ENCODE measurements at regions not wholly inside any gene's neighbourhood (a gene's known extent, or its start where the extent isn't known, plus 50 kb on each side); places are given as distances from the start of the nearest gene placed in this dataset.

DNA sequence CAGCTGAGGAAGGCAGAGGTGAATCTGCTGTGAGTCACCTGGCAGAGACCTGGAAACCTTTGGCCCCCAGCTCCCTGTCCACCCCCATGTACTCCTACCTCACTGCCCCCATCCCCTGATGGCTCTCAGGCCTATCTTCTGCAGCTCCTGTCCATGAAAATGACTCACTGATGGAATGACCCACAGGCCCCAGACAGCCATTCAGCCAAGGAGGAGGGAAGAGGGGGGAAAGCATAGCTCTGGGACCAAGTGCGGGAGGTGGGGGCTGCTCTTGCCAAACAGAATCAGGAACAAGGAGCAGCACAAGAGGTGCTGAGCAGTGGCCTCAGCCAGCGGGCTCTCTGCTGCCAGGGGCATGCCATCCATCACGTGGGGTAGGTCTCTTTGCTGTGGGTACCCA lies 111.4 kb upstream of the C1QTNF9B start:
- DNase-seq (ENCODE audit: low read depth) = no peak

DNA sequence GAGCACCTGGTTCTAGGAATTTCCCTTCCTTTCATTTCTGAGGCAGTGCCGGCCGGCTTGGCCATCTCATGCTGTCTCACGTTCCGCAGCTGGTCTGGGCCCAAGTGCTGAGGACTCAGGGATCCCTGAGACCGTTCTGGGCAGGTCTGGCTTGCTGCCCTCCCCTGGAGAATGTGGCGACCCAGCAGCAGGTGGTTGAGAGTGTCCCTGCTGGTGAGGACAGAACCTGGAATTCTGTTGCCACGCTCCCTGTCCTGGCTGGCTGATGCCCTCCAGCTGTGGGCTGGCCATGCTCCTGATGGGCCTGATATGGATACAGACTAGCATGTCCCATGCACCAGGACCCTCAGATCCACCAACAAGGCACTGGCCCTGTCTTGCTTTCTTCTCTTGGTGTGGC lies 114.0 kb upstream of the C1QTNF9B start:
- no peak for DNase-seq (ENCODE audit: low read depth)

DNA sequence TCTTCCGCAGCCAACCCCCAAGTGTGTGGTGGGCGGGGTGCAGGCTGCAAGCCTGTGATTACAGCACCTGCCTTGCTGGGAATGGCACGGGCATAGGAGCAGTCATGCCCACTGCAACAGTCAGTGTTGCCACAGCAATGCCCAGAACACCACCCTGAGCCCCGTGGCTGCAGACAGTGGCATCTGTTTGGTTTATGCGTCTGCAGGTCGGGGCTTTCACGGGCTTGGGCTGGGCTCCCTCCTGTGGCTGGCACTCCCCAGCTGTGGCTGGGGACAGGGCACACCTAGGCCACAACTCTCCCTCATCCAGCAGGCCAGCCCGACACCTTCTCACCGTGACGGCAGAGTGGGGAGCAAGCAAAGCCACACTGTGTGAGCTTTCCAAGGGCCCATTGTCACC lies 115.3 kb upstream of the C1QTNF9B start:
- DNase-seq (ENCODE audit: low read depth) = no peak

DNA sequence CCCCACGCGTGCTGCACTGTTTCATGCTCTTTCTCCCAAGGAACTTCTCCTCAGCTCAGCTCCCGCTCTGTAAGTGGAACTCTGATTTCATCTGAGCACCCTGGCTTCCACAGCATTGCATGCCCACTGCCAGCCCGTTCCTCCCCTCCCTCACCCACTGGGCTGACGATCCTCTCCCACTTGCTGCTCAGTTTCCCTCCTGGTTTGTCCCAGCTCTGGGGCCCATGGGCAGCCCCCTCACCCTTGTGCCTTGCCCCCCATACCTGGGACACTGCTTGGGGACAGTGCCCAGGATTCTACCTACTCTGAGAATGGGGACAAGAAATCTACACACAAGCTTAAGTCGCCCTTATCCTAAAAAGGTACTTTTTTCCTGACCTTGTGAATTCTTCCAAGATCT lies 115.9 kb upstream of the C1QTNF9B start:
- no peak for DNase-seq (ENCODE audit: low read depth)

DNA sequence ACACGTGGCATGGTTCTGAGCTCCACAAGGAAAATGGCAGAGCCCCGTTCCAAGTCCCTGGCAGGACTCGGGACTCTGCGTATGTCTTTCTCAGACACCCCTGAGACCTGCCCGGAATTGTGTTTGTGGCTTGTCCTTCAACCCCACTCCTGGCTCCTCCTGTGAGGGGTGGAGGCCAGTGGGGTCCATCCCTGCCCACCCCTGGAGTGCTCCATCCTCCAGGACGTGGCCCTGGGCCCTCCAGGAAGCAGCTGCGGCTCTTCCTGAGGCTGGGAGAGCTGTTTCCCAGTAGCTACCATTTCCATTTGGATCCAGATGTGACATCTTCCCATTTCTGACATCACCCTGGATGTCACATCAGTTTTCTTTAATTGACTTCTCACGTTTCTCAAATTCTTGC lies 118.7 kb upstream of the C1QTNF9B start:
- no peak for DNase-seq (ENCODE audit: low read depth)

DNA sequence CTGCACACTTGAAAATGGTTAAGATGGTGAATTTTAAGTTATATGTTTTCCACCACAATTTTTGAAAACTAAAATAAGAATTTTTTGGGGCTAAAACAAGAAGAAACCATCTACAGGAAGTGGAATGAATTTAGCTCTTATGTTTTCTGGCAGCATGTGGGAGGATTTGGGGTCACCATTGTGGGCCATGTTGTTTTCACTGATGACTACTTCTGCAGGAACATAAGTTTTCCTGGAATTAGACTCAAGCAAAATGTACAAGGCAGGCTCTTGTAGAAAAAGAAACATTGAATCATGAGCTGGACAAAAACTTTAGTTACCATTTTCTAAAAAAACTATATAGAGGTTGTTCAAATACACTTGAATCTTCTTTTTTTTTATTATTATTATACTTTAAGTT lies 125.3 kb upstream of the C1QTNF9B start:
- DNase-seq (ENCODE audit: low read depth) = no peak

DNA sequence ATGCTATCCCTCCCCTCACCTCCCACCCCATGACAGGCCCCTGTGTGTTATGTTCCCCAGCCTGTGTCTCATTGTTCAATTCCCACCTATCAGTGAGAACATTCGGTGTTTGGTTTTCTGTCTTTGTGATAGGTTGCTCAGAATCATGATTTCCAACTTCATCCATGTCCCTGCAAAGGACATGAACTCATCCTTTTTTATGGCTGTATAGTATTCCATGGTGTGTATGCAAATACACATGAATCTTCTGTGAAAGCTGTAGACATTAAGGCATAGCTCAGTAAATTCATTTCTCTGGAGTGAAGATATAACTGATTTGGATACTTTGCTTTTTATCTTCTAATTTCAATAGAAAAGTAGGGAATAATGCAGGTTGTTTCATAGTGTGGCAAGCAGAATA lies 125.8 kb upstream of the C1QTNF9B start:
- no peak for DNase-seq (ENCODE audit: low read depth)

DNA sequence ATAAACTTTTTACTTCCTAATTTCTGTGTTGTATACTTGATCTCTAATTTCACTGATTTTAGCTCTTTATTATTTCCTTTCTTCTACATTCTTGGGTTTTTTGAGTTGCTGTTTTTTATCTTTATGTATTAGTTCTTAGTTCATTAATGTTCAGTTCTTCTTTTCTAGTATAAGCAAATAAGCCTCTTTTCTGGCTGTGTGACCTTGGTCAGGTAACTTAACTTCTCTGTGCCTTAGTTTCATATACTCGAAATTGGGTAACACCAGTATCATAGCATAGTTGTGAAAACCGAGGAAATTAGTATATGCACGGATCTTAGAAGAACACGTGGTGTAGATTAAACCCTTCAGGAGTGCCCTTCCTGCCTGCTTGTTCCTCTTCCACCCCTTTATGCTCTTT lies 130.2 kb upstream of the C1QTNF9B start:
- no peak for DNase-seq (ENCODE audit: low read depth)

DNA sequence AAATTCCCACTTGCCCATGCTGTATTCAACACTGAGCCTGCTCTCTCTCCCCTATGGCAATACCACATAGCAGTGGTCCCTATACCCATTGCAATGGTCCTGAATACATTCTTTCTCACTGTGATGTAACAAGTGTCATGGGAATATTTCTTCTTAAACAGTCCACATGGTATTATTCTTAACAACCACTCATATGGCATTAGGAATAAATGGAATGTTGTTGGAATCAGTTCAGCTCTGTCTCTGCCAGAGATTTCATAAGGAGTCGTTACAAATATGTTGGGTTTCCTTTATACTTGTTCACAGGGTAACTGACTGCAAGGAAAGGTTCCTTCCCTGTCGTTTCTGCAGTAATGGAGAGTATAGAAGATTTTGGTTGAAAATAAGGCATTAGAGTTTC lies 128.3 kb upstream of the SPATA13 start:
- DNase-seq (ENCODE audit: low read depth) = no peak

DNA sequence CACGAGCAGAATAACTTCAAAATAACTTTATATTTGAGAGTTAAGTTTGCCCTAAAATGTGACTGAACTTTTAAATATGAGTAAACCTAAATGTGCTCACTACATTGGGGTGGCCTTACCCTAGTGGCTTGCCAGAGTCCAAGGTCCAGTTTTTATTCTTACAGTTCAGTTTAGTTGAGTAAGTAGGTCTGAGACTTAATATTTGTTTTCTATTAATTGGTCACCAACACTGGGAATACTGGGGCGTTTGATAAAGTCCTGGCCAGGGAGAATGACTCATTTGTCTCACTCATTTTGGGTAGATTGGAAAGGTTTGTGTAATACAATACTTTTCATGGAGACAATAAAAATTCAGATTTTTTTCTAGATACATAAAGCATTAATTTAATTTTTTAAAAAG lies 127.8 kb upstream of the SPATA13 start:
- no peak for DNase-seq (ENCODE audit: low read depth)

DNA sequence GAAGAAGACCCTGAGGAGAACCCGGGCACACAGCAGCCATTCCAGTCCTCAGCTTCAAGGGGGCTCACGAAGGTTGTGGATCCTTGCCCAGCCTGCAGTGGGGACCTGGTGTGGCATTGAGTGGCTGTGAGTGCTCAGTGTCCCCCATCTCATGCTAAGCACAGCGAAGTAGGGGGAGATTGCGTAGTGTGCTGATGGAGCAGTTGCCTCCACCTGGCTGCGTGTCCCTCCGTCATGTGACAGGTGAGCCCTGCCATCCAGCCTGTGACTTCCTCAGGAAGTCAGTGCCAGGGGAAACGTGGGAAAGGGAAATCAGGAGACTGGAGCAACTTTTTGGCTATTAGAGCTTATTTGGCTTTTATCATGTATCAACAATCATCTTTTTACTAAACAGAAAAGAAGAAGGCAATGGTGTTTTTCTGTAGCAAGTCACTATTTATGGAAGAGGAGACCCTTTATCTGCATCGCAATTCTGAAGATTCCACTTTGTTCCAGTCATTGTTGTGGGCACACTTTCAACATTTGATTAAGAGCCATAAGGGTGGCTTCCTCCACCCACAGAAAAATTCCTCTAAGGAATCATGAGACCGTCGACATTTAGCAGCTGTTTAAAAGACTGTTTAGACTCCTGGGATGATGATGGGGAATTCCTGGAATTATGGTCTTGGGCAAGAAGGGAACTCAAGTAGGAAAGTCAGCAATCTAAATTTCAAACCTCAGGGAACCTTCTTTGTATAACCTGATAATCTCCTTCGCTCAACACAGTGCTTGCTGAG lies 126.8 kb upstream of the SPATA13 start:
- no peak for DNase-seq (ENCODE audit: low read depth)

DNA sequence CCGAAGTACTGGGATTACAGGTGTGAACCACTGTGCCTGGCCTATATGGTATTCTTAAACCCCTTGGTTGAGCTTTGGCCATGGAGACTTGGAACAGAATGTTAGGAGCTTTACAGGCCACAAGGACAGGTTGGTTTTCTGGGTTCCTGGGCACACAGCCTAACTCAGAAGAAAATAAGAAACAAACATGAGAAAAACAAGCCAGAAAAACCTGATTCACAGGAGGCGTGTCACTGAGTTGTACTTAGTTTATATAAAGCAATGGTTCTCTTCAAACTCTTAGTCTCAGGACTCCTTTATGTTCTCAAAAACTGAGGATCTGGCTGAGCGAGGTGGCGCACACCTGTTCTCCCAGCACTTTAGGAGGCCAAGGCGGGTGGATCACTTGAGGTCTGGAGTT lies 125.1 kb upstream of the SPATA13 start:
- no peak for DNase-seq (ENCODE audit: low read depth)

DNA sequence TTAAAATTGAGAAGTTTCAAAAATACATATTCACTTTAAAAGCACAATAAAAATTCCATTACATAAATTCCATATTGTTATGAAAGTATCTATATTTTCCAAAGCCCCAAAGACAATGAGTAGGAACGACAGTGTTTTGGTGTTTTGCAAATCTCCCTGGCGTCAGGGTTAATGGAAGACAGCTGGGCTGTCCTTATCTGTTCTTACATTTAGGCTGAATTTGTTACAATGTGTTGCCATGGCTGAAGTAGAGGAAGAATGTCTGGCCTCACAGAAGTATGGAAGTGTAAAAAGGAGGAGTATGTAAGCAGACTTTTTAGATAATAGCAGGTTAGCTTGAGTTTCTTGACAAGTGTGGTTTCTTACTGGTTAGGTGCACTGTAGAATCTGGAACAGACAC lies 124.4 kb upstream of the SPATA13 start:
- no peak for DNase-seq (ENCODE audit: low read depth)

DNA sequence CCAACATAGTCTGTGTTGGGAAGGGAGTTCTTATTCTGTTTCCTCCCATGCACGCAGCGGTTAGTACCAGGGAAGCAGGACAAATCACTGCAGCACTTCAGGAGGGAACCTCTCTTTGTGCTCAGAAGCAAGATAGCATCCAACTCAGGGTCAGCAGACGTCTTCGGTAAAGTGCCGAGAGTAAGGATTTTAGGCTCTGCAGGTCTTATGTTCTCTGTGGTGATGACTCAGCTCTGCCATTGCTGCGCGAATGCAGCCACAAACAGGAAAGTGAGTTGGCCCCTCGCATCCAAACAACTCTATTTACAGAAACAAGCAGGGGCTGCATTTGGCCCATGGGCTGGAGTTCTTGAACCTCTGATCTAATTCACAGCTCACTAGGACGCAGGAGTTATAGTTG lies 122.1 kb upstream of the SPATA13 start:
- DNase-seq (ENCODE audit: low read depth) = no peak

DNA sequence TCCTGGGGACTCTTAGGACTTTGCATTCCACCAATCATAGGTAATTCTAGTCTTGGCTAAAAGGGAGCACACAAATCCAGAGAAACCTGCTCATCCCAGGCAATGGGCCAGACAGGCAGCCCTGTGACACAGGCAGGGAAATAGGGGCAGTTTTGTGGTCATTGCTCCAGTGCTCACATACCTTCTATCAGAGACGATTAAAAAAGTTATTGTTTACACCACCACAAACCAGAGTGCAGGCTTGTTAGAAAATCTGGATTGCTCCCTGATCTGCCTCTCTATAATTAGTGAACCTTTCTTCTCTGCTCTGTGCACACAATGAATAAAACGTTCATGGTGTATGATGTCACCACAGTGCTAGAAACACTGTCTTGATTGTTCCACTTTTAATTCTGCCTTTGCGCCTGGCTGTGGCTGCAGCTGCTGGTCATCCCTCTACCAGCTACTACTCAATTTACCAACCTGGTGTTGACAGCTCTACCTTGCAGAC lies 121.6 kb upstream of the SPATA13 start:
- no peak for DNase-seq (ENCODE audit: low read depth)

DNA sequence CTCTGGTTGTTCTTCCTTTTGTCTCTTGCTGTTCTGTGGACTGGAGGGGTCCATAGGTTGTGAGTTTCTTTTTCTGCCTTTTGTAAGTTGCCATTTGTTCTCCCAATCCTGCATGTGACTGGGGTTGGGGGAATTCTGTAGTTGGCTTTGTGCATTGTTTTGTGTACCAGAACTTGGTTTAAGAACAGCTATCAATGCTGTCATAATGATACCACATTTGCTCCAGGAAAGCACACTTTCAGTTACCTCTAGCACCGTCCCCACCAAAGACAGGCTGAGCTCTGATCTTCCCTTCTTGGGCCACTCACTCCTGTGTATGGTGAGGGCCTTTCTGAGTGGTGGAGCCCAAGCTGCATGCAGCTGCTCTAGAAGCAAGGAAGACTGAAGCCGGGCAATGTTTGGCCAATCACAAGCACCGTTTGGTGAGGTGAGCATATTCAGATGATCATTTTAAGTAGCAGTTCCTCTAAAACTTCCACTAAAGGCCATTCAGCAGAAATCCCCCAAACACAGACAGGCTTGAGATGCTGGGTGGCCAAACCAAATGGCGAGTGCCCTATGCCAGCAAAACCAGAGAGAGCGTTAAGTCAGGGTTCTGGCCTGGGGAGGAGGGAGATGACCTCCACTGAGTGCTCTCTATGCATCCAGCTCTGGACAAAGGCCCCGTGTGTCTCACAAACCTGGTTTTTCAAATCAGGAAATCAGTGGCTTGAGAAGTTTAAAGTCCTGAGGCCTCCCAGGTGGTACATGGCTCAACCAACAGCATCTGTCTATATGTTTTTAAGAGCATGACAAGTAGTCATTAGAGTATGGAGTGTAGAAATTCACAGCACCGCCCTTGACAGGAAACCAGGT lies 120.7 kb upstream of the SPATA13 start:
- DNase-seq (ENCODE audit: low read depth) = no peak

DNA sequence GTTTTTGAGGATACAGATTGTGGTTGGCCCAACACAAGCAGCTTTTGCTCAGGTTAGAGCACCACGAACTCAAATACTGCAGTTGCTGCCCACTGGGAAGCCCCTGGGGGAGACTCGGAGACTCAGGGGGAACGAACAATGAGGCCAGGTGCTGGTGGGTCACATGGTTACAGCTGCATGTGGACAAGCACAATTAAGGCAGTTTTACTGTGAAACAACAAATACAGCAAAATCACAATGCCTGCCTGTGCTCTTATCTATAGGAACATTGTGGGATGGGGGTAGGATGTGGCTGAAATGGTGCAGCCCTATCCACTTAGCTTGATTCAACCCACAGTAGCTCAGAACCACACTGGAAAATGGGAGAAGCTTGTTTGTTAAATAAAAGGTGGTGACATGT lies 119.7 kb upstream of the SPATA13 start:
- no peak for DNase-seq (ENCODE audit: low read depth)

DNA sequence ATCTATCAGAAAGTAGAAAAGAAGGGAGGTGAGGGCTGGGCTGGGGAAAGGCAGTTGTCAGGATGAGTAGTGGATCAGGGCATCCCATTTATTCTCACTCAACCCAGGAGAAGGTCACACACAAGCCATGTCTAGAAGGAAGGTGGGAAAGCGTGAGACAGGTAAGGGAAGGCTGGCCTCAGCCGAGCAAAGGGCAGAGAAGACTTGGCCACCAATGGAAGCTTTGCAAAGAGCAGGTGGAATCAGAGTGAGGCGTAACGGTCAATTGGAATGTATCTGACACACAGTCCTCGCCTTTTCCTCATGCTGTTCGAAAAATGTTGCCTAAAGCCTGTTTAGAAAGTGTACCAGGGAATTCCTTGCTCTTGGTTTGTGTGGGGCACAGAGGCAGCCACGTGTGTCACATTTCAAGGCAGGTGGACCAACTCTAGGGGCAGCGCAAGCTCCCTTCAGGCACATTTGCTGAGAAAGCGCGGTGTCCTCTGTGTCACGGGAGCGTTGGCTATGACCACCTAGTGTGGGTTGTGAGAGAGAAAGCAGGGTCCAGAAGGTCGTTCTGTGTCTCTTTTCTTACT lies 118.8 kb upstream of the SPATA13 start:
- no peak for DNase-seq (ENCODE audit: low read depth)

DNA sequence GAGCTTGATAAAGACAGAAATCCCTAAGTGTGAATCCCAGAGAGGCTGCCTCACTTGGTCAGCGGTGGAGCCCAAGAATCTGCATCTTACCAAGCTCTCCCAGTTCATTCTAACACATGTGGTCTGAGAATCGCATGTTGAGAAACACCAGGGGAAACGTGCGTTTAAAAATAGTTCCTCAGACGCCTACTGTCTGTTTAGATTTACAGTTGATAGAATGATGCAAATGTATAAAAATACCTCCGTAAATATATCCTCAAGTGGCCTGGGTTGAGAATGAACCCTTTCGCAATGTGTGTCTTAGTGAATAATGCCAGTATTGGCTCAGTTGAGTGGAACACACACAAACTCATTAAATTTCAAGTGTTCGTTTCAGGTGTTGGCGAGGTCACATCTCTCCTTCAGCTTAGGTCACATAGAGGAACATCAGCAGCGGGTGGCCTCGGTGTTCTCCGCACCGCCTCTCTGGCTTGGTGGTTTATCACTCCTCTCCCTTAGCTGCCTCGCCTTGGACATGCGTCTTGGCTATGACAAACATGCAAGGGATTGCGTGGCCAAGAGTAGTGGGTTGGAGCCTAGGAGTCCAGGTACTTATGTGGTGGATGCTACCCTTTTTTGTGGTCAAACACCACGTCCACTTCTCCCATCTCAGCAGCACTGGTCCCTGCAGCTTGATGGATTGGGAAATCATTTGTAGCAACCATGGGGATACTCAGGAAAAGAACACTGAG lies 117.6 kb upstream of the SPATA13 start:
- no peak for DNase-seq (ENCODE audit: low read depth)

DNA sequence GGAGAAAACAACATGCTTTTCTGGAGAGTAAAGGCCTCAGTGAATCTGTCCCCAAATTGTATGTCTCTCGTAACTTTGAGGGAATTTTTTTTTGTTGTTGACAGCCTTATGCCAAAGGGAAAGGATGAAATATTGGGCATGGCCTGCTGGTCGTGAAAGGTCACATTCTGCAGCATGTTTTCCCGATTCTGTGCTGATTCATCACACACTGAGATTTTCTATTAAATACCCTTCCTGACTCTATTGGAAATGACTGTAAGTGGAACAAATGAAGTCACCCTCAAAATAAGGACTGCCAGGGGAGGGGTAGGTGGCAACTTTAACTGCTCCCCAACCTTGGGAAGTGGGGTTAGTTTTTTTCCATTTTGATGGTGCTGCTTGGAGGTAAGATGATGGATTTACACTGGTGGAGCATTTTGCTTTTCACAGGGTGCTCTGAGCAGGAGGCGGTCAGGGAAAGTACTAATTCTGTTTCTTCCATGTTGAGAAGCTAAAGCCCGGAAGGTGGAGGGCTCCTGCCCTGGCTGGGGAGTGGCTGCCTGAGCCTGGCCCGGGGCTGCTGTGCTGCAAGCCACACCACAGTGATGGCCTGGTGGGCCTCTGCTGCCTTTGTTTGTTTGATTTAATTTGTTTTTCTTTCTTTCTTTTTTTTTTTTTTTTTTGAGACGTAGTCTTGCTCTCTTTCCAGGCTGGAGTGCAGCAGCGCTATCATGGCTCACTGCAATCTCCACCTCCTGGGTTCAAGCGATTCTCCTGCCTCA lies 116.8 kb upstream of the SPATA13 start:
- no peak for DNase-seq (ENCODE audit: low read depth)

DNA sequence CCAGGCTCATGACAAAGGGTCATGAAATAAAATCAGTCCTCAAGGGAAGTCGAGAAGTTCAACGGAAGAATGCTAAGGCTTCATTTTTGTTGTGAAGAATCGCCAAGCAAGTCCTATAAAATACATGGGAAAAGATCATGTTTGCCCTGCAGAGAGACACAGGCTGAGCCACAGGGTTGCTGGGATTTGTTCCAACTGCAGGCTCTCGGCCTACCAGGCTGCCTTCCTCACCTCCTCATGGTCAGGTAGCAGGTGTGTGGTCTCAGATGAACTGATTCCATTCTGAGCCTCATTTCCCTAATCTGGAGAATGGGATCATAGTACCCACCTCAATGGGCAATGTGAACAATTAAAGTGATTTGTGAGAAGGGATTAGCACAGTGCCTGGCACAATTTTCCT lies 114.9 kb upstream of the SPATA13 start:
- no peak for DNase-seq (ENCODE audit: low read depth)

DNA sequence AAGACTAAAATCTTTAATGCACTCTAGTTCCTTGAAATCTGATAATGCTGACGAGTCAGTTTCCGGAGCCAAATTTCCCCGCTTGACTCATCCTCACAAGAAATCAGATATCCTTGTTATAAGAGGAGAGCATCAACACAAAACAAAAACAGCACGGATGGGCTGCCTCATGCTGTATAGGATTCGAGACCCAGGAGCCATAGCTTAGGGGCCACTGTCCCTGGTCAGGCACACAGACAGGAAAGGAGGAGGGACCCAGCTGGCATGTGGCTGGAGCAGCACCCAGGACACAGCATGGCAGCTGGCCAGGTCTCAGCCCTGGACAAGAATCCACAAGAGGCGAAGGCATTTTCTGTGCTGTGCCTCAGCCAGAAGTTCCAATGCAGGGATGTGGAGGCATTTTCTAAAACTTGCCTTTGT lies 110.2 kb upstream of the SPATA13 start:
- no peak for DNase-seq (ENCODE audit: low read depth)
